AG04449 (cell line): ENCODE measurements at regions not wholly inside any gene's neighbourhood (a gene's known extent, or its start where the extent isn't known, plus 50 kb on each side); places are given as distances from the start of the nearest gene placed in this dataset.

ENCODE experiments used
- CTCF ChIA-PET: fragments of 350-600 bp; formaldehyde crosslinking; extraction: SDS; loops from one replicate; lab custom pipeline; 2021; ENCODE audit warnings: antibody characterized with exemption; lab: Yijun Ruan, JAX
- POLR2A ChIA-PET: fragments of 400-600, 350-600 bp; formaldehyde crosslinking; extraction: SDS; loops from one replicate; lab custom pipeline; 2020; ENCODE audit warnings: antibody characterized with exemption, inconsistent platforms; lab: Yijun Ruan, JAX
- DNase-seq: peaks from one replicate; pipeline ENCODE4 v3.0.0-alpha.2; 2010; ENCODE audit warnings: low read depth, low spot score
- H3K4me3 ChIP-seq: 2 replicates; pipeline ENCODE4 v1.5.1; 2011; ENCODE audit warnings: low read depth, mild to moderate bottlenecking, control low read depth, low read length
- TF ChIP-seq, protein P1 (sequence below): IDR thresholded peaks from one replicate; pipeline ENCODE4 v1.5.1; 2011; ENCODE audit warnings: mild to moderate bottlenecking, moderate library complexity, low read length, control low read depth, inconsistent platforms; ENCODE audit not compliant: insufficient read depth; ENCODE audit errors: missing control alignments

DNA sequence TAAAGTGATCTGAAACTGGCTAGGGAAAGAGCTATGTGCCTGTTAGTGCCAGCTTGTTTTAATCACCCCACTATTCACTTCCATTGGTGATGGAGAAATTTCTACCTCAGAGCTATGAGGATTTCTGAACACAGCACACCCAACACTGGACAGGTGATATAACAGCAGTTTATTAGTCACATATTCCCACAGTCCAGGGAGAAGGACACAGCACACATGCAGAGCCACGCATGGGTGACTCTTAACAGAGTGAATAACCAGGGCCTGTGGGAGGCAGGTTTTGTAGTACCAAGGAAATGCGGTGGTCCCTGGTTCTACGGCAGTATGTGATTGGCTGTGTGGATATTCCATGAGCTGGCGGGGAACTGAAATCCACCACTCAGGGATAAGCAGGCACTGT is 455.1 kb downstream of the BTG1 start:
- POLR2A ChIA-PET = no interaction called here
- H3K4me3 ChIP-seq = no peak overlapping the region
- DNase-seq = no peak
- TF ChIP-seq, protein P1, sequence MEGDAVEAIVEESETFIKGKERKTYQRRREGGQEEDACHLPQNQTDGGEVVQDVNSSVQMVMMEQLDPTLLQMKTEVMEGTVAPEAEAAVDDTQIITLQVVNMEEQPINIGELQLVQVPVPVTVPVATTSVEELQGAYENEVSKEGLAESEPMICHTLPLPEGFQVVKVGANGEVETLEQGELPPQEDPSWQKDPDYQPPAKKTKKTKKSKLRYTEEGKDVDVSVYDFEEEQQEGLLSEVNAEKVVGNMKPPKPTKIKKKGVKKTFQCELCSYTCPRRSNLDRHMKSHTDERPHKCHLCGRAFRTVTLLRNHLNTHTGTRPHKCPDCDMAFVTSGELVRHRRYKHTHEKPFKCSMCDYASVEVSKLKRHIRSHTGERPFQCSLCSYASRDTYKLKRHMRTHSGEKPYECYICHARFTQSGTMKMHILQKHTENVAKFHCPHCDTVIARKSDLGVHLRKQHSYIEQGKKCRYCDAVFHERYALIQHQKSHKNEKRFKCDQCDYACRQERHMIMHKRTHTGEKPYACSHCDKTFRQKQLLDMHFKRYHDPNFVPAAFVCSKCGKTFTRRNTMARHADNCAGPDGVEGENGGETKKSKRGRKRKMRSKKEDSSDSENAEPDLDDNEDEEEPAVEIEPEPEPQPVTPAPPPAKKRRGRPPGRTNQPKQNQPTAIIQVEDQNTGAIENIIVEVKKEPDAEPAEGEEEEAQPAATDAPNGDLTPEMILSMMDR = no peak
- CTCF ChIA-PET = no interaction called here

DNA sequence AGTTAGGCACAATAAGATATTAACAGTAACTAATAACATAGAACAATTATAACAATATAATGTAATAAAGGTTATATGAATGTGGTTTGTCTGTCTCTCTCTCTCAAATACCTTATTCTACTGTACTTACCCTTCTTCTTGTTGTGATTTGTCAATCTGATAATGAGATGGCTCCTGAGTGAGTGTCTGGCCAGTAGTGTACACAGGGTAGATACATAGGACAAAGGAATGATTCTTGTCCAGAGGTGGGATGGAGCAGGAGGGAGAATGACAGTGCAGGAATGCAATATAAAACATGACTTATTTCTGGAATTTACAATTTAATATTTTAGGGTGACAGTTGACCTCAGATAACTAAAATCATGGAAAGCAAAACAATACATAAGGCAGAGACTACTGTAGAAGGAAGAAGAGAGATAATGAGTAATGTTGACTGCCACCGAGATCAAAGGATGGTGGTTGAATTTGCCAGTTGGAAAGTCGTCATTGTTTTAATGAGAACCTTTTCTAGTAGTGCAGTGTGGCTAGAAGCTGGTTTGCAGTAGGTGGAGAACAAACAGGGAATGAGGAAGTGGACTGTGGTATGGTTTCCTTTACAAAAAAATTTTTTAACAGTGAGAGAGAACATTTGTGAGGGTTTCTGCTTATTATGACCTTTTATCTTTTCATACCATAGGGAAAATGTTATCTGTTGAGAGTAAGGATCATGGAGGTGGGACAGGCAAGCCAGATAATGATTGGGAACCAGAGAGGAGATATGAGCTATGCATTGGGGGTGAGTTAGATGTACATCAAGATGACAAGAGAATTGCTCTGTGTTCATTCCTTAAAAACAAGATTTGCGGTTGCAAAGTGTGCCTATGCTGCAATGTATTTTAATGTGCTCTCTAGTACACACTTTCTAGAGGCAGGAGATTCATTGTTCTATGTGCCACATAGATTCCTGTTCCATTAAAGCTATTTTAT is 458.3 kb downstream of the BTG1 start:
- no peak for DNase-seq
- POLR2A ChIA-PET = no interaction called here
- no peak overlapping the region for H3K4me3 ChIP-seq
- CTCF ChIA-PET = interaction anchor here (1.0 kb wide), 1 partner anchor 109 kb away, joined by 3 read pairs; no protein-coding TSS in a partner anchor
- TF ChIP-seq, protein P1 = no peak

DNA sequence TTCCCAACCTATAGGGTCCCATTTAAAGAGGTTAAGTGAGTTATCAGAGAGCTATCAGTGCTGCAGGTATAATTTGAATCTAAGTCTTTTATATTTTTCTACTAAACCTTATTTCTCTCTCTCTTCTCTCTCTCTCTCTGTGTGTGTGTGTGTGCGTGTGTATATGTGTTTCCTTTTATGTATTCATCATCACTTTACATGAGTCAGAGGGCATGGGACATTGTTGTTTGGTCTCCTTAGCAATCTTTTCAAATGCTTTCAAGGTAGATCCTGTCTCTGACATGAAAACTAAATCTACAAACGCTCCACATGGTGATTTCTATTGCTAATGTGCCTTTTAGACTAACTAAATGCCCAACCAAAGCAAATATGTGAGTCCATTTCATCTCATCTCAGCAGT is 459.7 kb downstream of the BTG1 start:
- no peak for DNase-seq
- TF ChIP-seq, protein P1 = no peak
- ChIA-PET CTCF (no interaction called here), POLR2A (no interaction called here)
- no peak overlapping the region for H3K4me3 ChIP-seq

- DNase-seq = no peak
- TF ChIP-seq, protein P1 = no peak
Observed at GRCh38 chr12:91681751-91682150, 463.9 kb downstream of the BTG1 start.

GRCh38 chr12:91680864-91681263 is 464.8 kb downstream of the BTG1 start:
- ChIA-PET CTCF (no interaction called here), POLR2A (no interaction called here)
- TF ChIP-seq, protein P1 = no peak
- no peak overlapping the region for H3K4me3 ChIP-seq
- DNase-seq = no peak

More at GRCh38 chr12:91681751-91682150, 463.9 kb downstream of the BTG1 start:
- POLR2A ChIA-PET = no interaction called here
- CTCF ChIA-PET = no interaction called here
- no peak overlapping the region for H3K4me3 ChIP-seq

- H3K4me3 ChIP-seq = no peak overlapping the region
- TF ChIP-seq, protein P1 = no peak
- POLR2A ChIA-PET = no interaction called here
- no peak for DNase-seq
- CTCF ChIA-PET = no interaction called here
Observed at GRCh38 chr12:91677556-91677955, 468.1 kb downstream of the BTG1 start.
